ENCODE measurements at regions not wholly inside any gene's neighbourhood (a gene's known extent, or its start where the extent isn't known, plus 50 kb on each side); places are given as distances from the start of the nearest gene placed in this dataset.

GRCh38 chr3:4030624-4031023 is 231.4 kb downstream of the LRRN1 start:
- Histone ChIP-seq H3K4me1 (no peaks in the 10 kb centered on the region), H3K36me3 (no peaks in the 10 kb centered on the region), H3K4me3 (no peak overlapping the region), H3K27me3 (no peaks in the 10 kb centered on the region), H3K27ac (no peak overlapping the region), H3K9me3 (no peaks in the 10 kb centered on the region)
- no peak for DNase-seq (ENCODE audit: low spot score in 2 of 2)
- no peak for TF ChIP-seq CTCF (IDR thresholded peaks at IDR 0.05)
- intact Hi-C loops (cut with DNase I), result no loop called here

- no peak for TF ChIP-seq CTCF (IDR thresholded peaks at IDR 0.05)
- DNase-seq (ENCODE audit: low spot score in 2 of 2), result no peak
- intact Hi-C loops (cut with DNase I), result no loop called here
Observed at GRCh38 chr3:4033296-4033695, 234.1 kb downstream of the LRRN1 start.

GRCh38 chr3:4036046-4036445 is 236.8 kb downstream of the LRRN1 start:
- TF ChIP-seq CTCF (IDR thresholded peaks at IDR 0.05), result no peak
- no peaks in the 10 kb centered on the region for H3K36me3 ChIP-seq
- H3K4me3 ChIP-seq, result no peak overlapping the region
- H3K27me3 ChIP-seq, result no peaks in the 10 kb centered on the region
- H3K4me1 ChIP-seq, result no peaks in the 10 kb centered on the region
- intact Hi-C loops (cut with DNase I), result no loop called here
- DNase-seq (ENCODE audit: low spot score in 2 of 2), result no peak
- H3K27ac ChIP-seq, result no peak overlapping the region
- H3K9me3 ChIP-seq, result no peaks in the 10 kb centered on the region

More at GRCh38 chr3:4033296-4033695, 234.1 kb downstream of the LRRN1 start:
- no peaks in the 10 kb centered on the region for H3K4me1 ChIP-seq
- no peak overlapping the region for H3K27ac ChIP-seq
- no peaks in the 10 kb centered on the region for H3K36me3 ChIP-seq
- H3K27me3 ChIP-seq, result no peaks in the 10 kb centered on the region
- no peak overlapping the region for H3K4me3 ChIP-seq
- H3K9me3 ChIP-seq, result no peaks in the 10 kb centered on the region

- TF ChIP-seq CTCF (IDR thresholded peaks at IDR 0.05), result no peak
- Histone ChIP-seq H3K36me3 (no peaks in the 10 kb centered on the region), H3K27ac (no peak overlapping the region), H3K9me3 (no peaks in the 10 kb centered on the region), H3K4me1 (no peaks in the 10 kb centered on the region), H3K27me3 (no peaks in the 10 kb centered on the region), H3K4me3 (no peak overlapping the region)
- no peak for DNase-seq (ENCODE audit: low spot score in 2 of 2)
- intact Hi-C loops (cut with DNase I), result no loop called here
Observed at GRCh38 chr3:4038351-4038750, 239.1 kb downstream of the LRRN1 start.

GRCh38 chr3:4042070-4042469 is 242.8 kb downstream of the LRRN1 start:
- no peak overlapping the region for H3K27ac ChIP-seq

More at GRCh38 chr3:4042070-4042469, 242.8 kb downstream of the LRRN1 start:
- no peaks in the 10 kb centered on the region for H3K9me3 ChIP-seq
- no peak for TF ChIP-seq CTCF (IDR thresholded peaks at IDR 0.05)
- no peaks in the 10 kb centered on the region for H3K4me1 ChIP-seq
- intact Hi-C loops (cut with DNase I), result no loop called here
- no peaks in the 10 kb centered on the region for H3K27me3 ChIP-seq
- no peaks in the 10 kb centered on the region for H3K36me3 ChIP-seq
- DNase-seq (ENCODE audit: low spot score in 2 of 2), result no peak
- H3K4me3 ChIP-seq, result no peak overlapping the region
